Ovary (tissue), 7 donors: ENCODE measurements at regions not wholly inside any gene's neighbourhood (a gene's known extent, or its start where the extent isn't known, plus 50 kb on each side); places are given as distances from the start of the nearest gene placed in this dataset.

Source experiments
- DNase-seq, 5 donors: peaks; one replicate each; pipeline ENCODE4 v3.0.0-alpha.2; 2019 to 2020
- H3K27ac ChIP-seq, 2 donors: fragments of 200-600 bp; one replicate each; pipeline versions ENCODE4 v1.5.1 to v1.8.0; 2019 to 2022
- H3K27me3 ChIP-seq: fragments of 200-600 bp; one replicate; pipeline ENCODE4 v1.8.0; 2022
- H3K36me3 ChIP-seq: fragments of 200-600 bp; sonication (generic); one replicate; pipeline ENCODE4 v1.5.1; 2019
- H3K4me1 ChIP-seq: one replicate; pipeline ENCODE4 v1.8.1; 2013; ENCODE audit warnings: mild to moderate bottlenecking, moderate library complexity; ENCODE audit not compliant: insufficient read depth
- H3K4me3 ChIP-seq: fragments of 200-600 bp; sonication (generic); one replicate; pipeline ENCODE4 v1.5.1; 2017
- H3K9me3 ChIP-seq, 2 donors: fragments of 200-600 bp in 1 of 2; sonication (generic) in 1 of 2; one replicate each; pipeline versions ENCODE4 v1.5.1 to v1.8.1; 2013 to 2019; ENCODE audit warnings: mild to moderate bottlenecking in 1 of 2, moderate library complexity in 1 of 2
- CTCF ChIP-seq, 3 donors: fragments of 450-650 bp in 2 of 3; fragments of 200-600 bp in 1 of 3; IDR thresholded peaks; one replicate each; pipeline versions ENCODE4 v1.5.1 to v1.8.0; 2016 to 2022; ENCODE audit warnings: antibody characterized with exemption in 3 of 3, mild to moderate bottlenecking in 1 of 3
- EP300 ChIP-seq: sonication (generic); formaldehyde crosslinking; IDR thresholded peaks from one replicate; pipeline ENCODE4 v1.6.1; 2017; ENCODE audit warnings: antibody characterized with exemption
- POLR2A ChIP-seq: fragments of 450-650 bp; IDR thresholded peaks from one replicate; pipeline ENCODE4 v1.6.1; 2017; ENCODE audit warnings: antibody characterized with exemption, mild to moderate bottlenecking, moderate library complexity
- WGBS, 3 donors: extraction: QIAGEN DNeasy Blood & Tissue Kit in 1 of 3; methylation state at CpG; one replicate each; pipeline versions ENCODE4 v1.1.5 to v1.1.7; 2013 to 2017; 5-methylcytosine and 5-hydroxymethylcytosine counted together
- intact Hi-C, 4 donors: fragments of 100-400 bp; cut with DNase I; formaldehyde crosslinking; loops; one replicate each; pipeline versions ENCODE4 v1.11.0 to v1.15.1; 2022 to 2023
- donor health status: DM: no; HTN: no; CAD: no; lungs with moderate emphysema.
- donor health status: DM: no; HTN: no; CAD: no.
- donor health status: Bipolar disorder and iron deficiency.
- donor health status: DM: no; HTN: no; CAD: no.
- donor health status: DM: yes; HTN: yes; CAD: no.

DNA sequence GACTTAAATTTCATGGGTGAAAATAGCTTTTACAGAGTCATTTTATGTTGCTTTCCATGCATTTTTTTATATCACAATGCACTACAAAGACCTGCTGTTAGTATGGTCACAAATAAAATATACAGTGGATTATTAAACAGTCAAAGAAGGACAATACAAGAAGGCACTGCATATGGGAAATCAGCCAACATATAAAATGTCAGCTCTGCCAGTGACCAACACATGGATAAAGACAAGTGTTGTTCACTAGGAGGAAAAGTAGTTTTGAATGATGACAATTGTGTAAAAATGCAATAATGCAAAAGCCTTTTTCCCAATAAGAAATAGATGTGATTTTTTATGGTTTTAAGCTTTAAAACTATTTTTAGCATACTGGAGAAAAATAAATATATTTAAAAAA, 425.3 kb upstream of the CBLB start:
- no peaks in the 10 kb centered on the region for H3K27me3 ChIP-seq
- H3K4me3 ChIP-seq = no peak overlapping the region
- no peaks in the 10 kb centered on the region for H3K36me3 ChIP-seq
- TF ChIP-seq EP300 (no peak), POLR2A (no peak), CTCF (IDR thresholded peaks at IDR 0.05) (no peak)
- intact Hi-C loops = no loop called here
- no peak for DNase-seq
- no peaks in the 10 kb centered on the region for H3K4me1 ChIP-seq
- no peaks in the 10 kb centered on the region for H3K9me3 ChIP-seq
- no peak overlapping the region for H3K27ac ChIP-seq

- no peak overlapping the region for H3K27ac ChIP-seq
- TF ChIP-seq CTCF (IDR thresholded peaks at IDR 0.05) (no peak), EP300 (no peak), POLR2A (no peak)
- no peaks in the 10 kb centered on the region for H3K4me1 ChIP-seq
- intact Hi-C loops = no loop called here
- no peaks in the 10 kb centered on the region for H3K9me3 ChIP-seq
- H3K4me3 ChIP-seq = no peak overlapping the region
- H3K27me3 ChIP-seq = no peaks in the 10 kb centered on the region
- DNase-seq = no peak
- 76 to 96% (median 83%) methylated on average over 5 of the region's 5 CpGs for WGBS, 3 donors
- H3K36me3 ChIP-seq = no peaks in the 10 kb centered on the region
Observed at GRCh38 chr3:106296062-106296461, 427.2 kb upstream of the CBLB start.

DNA sequence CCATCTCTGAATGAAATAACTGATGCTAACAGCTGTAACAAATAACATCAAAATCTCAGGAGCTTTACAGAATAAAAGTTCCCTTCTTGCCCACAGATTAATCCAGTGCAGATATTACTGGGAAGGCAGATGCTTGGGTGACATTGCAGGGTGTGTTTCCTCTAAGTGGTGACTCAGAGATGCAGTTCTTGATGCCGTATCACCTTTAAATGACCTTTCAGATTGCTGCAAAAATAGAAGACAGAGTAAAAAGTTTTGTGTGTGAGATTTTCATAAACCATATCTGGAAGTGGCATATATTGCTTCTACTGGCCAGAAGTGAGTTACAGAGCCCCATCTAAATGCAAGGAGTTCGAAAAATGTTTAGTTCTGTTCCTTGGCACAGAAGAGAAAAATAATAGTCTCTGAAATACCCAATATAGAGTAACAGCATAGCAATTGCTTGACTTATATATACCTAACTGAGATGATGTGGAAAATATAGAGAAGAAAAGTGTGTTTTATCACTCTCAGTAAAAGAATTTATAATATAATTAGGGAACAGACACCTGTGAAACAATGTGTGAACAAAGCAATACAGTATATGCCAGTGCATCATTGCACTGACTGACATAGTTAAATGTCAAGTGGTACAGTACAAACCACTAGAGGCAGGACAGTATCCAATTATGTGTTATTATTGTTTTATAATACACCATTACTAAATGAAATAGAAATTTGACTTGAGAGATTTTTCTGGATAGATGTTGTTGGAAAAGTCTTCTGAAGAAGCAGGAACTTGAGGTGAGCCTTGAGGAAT, 430.7 kb upstream of the CBLB start:
- H3K9me3 ChIP-seq = no peaks in the 10 kb centered on the region
- H3K36me3 ChIP-seq = no peaks in the 10 kb centered on the region
- no peaks in the 10 kb centered on the region for H3K4me1 ChIP-seq
- intact Hi-C loops = no loop called here
- 85 to 88% (median 87%) methylated on average over 2 of the region's 2 CpGs for WGBS, 3 donors
- no peak overlapping the region for H3K4me3 ChIP-seq
- no peak for DNase-seq
- no peaks in the 10 kb centered on the region for H3K27me3 ChIP-seq
- TF ChIP-seq POLR2A (no peak), CTCF (IDR thresholded peaks at IDR 0.05) (no peak), EP300 (no peak)
- no peak overlapping the region for H3K27ac ChIP-seq

- no peak for TF ChIP-seq POLR2A
- TF ChIP-seq CTCF (IDR thresholded peaks at IDR 0.05) = no peak
- TF ChIP-seq EP300 = no peak
- 68 to 70% (median 69%) methylated on average over 5 of the region's 5 CpGs for WGBS, 3 donors
Observed at GRCh38 chr3:106302451-106303221, 433.8 kb upstream of the CBLB start.

More at GRCh38 chr3:106302451-106303221, 433.8 kb upstream of the CBLB start:
- Histone ChIP-seq H3K27me3 (no peaks in the 10 kb centered on the region), H3K27ac (no peak overlapping the region), H3K9me3 (no peaks in the 10 kb centered on the region), H3K4me1 (peaks cover 1% of the 10 kb centered on the region), H3K36me3 (no peaks in the 10 kb centered on the region), H3K4me3 (no peak overlapping the region)
- intact Hi-C loops = no loop called here
- DNase-seq = no peak
